GM18861 (cell line): ENCODE measurements at regions not wholly inside any gene's neighbourhood (a gene's known extent, or its start where the extent isn't known, plus 50 kb on each side); places are given as distances from the start of the nearest gene placed in this dataset.

Source experiments
- ATAC-seq: cut with Tn5 transposase; IDR thresholded peaks from one replicate; pipeline ENCODE4 v1.9.1; 2021; ENCODE audit not compliant: unreplicated experiment

DNA sequence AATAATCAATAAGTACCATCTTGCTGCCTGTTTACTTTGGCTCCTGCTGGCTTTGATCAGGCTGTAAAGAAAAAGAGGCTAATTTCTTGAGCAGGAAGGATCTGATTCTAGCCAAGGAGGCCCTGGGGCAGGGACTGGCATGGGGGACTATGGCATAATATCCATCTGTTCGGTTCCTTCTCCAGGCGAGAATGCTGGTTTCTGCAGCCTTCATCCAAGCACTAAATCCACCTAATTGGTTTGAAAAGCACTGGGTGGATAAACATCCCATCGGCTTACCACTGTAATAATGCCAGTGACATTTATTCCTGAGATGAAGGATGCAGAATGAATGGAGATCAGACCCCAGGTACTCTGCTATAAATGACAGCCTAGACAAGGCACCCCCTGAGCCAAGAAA is 180.0 kb upstream of the ASIC2 start:
- no peak for ATAC-seq

DNA sequence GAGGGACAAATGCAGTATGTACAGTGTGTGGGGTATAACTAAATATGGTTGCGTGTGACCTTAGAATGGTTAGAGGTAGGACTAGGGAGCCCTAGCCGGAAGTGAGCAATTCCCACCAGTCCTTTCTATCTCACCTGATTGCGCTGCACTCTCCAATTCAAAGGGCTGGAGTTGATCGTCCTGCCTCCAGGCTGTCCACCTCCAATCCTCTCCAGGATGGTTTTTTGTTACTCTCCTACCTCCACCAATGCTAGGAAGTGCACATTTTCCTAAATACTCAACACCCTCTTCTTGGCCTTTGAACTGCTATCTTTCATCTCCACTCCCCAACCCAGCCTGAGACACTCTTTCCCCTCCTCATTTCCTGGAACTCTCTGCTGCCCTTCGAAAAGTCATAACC is 181.7 kb upstream of the ASIC2 start:
- no peak for ATAC-seq

DNA sequence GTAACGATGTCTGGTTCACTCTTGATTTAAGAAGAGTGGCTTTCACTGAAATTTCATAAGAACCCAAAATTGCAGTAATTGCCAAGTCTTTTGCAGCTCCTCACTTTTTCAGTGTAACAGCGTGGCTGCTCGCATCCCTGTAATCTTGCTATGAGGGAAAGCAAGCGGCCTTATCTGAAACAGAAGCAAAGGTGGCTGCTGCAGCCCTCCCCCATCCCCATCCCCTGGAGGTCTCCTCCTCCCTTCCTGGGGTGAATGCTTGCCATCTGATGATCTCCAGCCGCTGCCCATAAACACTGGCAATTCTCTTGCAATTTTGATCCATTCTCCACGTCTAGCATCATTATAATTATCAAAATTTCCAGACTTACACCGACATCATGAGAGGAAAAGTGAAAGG is 182.5 kb upstream of the ASIC2 start:
- no peak for ATAC-seq

DNA sequence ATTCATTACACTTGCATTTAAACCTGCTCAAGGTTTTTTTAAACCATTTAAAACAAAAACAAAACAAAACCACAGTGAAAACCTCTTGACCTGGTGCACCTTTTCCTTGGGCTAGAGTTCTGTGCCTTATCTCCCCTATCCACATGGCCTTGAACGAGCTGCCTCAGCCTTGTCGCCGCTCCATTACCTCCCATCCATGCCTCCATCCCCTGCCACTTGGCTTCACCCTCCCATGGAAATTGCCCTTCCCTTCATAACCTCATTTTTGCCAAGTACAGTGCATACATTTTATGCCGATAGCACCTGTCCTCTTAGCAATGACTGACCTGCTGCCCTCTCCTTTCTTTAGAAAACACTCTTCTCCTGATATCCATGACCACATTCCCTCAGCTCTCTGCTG is 188.6 kb upstream of the ASIC2 start:
- ATAC-seq, result no peak

DNA sequence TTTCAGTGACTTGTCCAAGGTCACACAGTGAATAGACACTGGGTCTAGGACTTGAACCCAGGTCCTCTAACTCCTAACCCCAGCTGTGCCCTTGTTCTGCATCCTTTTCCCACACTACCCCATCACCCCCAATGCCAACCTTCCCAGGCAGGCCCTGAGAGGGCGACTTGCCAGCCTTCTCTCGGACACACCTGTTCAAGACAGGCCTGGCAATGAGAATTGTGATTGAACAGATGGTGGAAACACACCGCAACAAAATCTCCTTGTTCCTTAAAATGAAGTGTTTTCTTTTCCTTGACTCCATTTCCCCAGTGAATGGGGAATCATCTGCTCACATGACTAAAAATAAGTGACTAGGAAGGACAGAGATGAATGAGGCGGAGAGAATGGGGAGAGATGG is 189.5 kb upstream of the ASIC2 start:
- ATAC-seq, result no peak

DNA sequence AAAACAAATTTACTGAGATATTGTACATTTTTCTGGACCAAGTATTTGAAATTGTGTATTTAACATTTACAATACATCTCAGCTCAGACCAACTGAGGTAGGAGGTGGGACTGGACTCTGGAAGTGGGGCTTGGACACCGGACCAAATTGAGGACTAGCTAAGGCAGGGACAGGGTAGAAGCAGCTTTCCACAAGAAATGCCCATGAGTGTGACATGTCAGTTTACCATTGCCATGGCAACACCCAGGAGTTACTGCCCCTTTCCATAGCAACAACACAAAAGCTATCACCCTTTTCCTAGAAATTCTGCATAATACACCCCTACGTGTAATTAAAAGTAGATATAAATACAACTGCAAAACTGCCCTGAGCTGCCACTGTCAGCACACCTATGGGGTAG is 191.5 kb upstream of the ASIC2 start:
- no peak for ATAC-seq

DNA sequence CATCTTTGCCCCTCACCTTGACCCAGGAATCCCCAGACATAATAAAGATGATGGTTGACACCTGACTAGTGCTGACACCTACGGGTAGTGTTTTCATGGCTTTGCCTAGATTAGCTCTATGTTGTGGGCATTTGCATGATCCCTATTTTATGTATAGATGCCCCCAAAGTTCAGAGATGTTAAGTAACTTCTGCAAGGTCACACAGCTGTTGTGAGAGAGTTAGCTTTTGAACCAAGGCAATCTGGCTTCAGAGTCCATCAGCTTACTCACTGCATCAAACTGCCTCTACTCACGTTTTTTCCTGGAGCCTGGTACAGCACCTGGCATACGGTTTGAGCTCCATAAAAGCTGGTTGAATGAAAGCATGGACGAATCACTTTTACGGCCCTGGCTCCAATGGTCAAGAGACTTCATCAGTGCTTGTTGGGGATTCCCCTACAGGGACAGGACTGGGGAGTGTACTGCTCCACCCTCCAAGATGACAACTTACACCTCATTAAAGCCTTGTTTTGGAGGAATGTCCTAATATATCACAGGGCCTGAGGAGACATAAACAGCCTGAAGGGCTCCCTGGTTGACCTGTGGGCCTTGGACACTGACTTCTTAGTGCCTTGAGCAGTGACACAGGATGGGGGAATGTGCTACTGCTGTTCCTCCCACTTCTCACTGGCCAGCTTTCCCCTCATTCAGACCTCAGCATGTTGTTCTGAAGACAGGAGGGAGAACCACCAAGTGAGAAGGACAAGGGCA is 193.2 kb upstream of the ASIC2 start:
- ATAC-seq, result no peak

DNA sequence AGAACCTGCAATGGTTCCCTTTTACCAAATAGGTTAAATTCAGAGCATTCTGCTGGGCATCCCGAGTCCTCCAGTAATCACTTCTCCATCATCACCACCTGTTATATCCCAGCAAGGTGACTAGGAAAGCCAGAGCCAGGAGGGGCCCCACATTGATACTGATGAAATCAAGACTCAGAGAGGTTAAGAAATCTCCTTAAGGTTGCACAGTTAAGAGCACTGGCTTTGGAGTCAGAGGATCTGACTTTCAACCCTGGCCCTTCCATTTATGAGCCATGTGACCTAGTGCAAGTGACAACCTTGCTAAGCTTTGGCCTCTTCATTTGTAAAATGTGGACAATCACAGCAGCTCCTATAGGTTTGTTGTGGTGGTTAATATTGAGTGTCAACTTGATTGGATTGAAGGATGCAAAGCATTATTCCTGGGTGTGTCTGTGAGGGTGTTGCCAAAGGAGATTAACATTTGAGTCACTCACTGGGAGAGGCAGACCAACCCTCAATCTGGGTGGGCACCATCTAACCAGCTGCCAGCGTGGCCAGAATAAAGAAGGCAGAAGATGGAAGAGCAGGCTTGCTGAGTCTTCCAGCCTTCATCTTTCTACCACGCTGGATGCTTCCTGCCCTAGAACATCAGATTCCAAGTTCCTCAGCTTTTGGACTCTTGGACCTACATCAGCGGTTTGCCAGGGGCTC is 194.2 kb upstream of the ASIC2 start:
- no peak for ATAC-seq

DNA sequence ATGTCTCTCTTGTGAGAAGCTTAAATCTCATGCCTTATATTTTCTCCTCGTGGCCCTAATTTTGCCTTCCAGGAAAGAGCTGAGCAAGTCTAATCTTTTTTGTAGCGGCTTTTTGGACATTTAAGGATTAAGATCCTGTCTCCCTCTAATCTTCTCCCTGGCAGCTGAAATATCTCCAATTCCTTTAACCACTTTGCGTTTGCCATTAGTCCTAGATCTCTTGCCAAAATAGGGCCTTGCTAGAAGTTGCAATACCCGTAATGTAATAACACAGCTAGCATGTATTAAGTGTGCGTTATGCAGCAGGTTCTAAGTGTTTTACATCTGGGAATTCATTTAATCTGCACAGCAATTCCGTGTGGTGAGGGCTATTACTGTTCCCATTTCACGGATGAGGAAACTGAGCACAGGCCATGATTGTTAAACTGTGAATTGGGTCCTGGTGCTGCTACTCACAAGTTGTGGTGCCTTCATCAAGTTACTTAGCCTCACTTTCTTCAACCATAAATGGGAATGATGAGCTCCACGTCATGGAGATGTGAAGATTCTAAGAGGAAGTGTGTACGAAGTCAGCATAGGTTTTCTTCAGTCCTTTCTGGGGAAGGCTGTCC is 198.9 kb upstream of the ASIC2 start:
- no peak for ATAC-seq

DNA sequence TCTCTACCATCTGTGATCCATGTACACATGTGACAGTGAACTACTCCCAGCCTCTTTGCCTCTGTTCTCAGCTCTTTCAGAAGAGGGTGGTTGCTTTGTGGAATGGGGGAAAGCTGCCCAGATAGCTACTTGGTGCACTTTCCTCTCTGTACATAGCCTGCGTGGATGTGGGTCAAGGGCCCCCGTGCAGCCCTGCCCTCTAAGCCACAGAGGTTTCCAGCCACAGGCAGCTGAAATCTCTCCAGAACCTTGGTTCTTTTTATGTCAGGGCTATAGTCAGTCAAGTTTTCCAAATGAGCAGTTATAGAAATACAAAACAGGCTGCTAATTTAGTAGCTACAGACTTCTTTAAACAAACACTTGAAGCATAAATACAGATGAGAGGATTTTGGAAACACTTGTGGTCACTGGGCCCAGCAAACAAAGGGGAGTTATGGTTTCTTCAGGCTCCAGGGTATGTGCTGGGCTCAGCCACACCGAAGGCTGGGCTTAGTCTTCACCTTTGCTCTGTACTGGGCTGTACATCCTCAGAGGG is 199.7 kb upstream of the ASIC2 start:
- ATAC-seq, result no peak

DNA sequence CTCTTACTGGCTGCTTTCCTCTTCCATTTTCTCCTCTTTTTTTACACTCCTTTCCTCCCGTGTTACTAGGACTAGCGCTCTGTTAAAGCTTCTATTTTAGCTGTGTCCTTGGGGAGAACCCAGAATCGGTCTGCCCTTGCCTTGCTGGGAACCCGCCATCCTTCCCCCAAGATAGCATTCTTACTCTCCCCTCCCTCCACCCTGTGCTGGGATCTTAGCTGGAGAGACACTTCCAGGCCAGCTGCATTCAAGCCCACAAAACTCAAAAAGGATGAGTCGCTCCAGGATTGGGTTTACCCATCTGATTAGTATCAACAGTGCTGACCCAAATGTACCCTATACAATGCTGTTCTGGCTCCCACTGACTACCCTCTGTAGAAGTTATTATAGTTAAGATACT is 200.5 kb upstream of the ASIC2 start:
- ATAC-seq, result no peak

DNA sequence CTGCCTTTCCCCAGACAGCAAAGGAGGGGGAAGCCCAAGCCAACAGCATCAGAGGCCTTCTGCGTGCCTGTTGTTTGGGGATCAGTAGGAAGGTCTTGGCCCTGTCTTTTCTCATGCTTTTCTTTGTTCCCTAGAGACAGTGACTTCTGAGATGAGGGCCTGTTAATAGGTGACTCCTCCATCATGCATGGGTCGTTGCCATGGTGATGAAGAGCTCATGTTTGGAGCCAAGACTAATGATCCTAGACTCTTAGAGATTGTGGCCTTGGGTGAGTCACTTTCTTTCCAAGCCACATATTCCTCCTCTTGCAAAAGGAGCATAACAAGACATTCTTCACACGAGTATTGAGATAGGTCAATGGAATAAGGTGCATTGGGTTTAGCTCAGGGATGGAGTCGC is 201.1 kb upstream of the ASIC2 start:
- no peak for ATAC-seq

DNA sequence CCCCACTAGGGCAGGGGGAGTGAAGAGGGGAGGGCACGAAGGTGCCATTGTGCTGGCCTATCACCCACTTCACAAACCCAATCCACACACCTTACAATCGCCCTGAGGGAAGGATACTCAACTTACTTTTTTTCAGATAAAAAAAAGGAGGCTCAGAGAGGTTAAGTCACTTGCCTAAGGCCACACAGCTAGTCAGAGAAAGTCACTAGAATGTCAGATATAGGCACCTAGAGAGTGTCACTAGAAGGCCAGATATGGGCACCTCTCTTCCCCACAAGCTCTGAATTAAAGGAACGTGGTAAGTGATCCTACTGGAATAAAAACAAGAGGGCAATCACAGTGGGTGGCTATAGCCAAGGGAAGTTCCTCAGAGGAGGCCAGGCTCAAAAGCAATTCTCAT is 204.5 kb upstream of the ASIC2 start:
- no peak for ATAC-seq

DNA sequence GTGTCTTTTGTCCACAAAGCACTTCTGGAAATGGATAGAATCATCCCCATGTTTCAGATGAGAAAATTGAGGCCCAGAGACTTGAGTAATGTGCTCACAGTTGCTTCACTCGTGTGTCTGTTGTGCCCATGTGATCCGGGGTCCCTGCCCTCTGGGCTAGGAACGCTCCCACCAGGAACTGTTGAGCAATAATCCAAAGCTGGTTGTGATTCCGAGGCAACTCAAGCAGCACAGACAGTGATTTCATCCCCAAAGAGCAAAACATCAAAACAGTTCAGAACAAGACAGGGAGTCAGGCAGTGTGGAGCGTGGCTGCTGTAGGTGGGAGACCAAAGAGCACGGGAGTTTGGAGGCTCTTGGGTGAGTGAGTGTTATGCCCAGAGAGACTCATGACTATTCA is 205.0 kb upstream of the ASIC2 start:
- no peak for ATAC-seq

DNA sequence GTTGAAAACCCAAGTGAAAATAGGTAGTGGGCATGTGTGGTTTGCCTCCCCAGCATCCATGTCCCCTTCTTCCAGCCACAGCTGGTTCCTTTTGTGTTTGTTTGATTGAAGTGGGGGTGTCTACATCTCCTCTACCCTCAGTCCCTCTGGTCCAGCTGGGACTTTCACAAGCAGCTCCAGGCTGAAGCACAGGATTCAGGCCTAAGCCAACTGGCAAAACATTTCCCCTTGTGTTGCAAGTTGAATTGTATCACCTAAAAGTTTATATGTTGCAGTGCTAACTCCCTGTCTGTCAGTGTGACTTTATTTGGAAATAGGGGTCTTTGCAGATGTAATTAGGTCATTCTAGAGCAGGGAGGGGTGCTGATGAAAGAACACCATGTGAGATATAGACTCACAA is 205.9 kb upstream of the ASIC2 start:
- no peak for ATAC-seq

DNA sequence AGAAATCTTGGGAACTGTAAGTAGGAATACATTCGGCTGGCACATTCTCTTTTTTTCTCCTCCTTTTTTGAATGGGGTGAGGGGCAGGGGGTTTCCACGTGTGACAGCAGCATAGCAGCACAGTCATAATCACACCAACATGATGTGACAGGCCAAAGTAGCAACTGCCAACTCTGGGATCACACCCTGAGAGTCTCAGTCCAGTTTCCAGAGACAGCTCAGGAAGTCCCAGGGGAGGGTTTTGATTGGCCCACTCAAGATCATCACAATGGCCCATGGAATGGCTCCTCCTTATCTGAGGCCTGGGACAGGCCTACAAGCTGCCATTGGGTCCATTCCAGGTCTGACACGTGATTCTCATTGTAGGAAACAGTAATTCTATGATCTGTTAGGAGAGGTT is 207.1 kb upstream of the ASIC2 start:
- no peak for ATAC-seq

DNA sequence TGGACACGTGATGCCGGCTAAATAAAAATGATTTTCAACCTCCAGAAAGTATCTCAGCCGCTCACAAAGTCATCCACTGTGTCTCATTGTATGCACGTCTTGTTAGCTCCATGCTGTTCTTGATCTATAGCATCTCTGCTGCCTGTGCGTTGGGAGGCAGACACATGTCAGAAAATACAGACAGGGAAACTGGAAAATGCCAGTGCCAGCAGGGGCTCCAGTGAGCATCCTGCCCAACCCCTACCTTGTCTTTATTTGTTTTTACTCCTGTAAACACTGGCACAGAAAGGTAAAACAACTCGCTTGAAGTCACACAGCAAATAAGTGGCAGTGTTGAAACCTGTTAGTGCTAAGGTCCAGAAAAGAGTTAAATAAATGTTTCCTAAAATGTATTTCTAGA is 208.1 kb upstream of the ASIC2 start:
- no peak for ATAC-seq

DNA sequence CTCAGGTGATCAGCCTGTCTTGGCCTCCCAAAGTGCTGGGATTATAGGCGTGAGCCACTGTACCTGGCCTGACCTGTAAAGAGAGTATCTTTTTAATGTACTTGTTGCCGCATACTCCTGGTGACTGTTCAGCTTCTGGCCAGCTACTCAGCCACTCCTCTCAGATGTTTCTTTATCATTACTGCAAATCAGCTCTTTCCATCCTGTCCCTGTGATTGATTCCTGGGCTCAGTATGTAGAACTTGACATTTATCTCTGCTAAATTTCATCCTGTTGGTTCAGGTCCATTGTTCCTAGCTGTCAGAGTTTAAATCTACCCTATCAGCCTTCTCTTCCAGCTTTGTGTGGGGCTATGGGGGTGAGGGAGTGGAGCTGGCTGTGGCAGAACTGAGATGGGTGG is 211.5 kb upstream of the ASIC2 start:
- ATAC-seq, result no peak

DNA sequence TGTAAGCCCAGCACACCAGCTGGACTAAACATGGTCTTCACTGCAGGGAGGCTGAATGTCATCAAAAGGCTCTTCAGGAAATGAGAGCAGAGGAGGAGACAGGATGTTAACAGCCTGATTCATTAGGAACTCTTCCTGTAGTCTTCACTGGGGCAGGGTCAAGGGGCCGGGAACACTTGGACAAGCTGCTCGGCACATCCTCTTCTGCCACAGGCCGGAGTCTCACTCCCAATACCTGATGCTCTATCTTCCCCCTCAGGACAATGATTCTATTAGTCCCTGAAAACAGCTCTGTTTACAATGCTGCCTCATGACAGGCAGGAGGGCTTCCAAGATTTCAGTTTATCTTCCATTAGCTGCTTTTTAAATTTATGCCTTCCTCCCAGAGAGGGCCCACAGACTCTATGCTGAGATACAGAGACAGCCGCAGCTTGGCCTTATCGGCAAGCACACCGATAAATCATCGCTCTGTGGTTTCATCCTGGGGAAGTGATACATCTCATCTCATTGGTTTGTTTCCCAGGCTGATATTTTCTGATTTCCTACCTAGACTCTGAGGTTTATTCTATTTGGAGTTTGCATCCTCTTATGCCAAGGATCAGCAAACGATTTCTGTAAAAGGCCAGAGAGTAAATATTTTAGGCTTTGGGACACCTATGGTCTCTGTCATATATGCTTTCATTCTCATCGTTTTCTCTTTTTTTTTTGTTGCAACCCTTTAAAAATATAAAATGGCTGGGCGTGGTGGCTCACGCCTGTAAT is 214.0 kb upstream of the ASIC2 start:
- no peak for ATAC-seq

DNA sequence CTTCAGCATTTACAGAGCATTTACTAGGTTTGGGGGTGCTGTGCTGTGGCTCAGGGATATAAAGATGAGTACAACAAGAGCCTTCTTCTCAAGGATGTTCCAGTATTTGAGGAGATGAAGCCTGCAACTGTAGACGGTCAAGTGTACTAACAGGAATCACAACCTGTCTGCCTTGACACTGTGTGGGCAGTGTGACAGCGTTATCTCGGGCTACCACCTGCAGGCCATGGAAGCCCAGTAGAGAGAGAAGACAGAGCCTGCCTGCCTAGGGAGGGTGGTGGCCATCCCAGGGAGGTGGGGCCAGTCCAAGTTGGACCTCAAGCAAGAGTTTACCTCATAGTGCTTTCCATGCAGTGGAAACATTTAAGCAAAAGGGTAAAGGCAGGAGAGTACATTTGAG is 215.1 kb upstream of the ASIC2 start:
- no peak for ATAC-seq

DNA sequence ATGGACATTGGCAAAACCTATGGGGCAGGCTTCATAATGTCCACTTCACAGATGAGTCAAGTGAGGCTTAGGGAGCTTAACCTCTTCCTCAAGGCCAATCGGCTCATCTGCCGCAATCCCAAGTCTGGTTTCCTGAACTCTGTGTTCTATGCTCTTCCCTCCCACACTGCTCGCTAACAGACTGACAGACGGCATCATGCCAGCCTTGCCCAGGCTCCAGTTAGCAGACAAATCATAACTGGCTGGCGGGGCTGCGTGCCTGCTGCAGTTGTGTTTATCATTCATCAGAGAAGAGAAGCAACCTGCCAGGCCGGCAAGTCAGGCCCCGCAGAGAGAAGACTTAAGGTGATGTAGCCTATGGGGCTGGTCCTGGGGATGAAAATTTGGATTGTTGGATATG is 216.2 kb upstream of the ASIC2 start:
- ATAC-seq, result no peak

DNA sequence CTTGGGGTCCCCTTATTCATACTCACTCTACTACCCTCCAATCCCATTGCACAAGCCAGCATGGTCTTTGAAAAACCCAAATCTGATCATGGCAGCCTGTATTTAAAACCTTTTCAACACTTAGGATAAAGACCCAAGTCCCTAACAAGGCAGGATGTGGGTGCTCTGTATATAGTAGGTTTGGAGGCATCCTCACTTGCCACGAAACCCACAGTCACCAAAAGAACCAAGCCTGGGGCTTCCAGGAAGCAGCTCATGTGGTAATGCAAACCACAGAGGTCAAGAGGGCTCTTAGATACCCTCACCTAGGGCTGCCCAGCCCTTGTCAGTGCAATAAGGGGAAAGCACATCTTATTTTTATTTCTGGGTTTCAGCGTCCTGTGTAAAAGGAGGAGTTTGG is 218.6 kb upstream of the ASIC2 start:
- ATAC-seq, result no peak
